HG02623 (cell line): ENCODE measurements at regions not wholly inside any gene's neighbourhood (a gene's known extent, or its start where the extent isn't known, plus 50 kb on each side); places are given as distances from the start of the nearest gene placed in this dataset.

Source experiments
- ATAC-seq: cut with Tn5 transposase; IDR thresholded peaks from one replicate; pipeline ENCODE4 v1.9.1; 2021; ENCODE audit warnings: moderate library complexity; ENCODE audit not compliant: unreplicated experiment

GRCh38 chr17:77001487-77001886 is 133.3 kb downstream of the MGAT5B start:
- no peak for ATAC-seq

- no peak for ATAC-seq
These were observed 134.2 kb downstream of the MGAT5B start for GRCh38 chr17:77002103-77003045.

GRCh38 chr17:77003699-77004098 is 135.5 kb downstream of the MGAT5B start:
- no peak for ATAC-seq

- ATAC-seq: no peak
These were observed 133.7 kb upstream of the SEC14L1 start for GRCh38 chr17:77006971-77007649.

- no peak for ATAC-seq
These were observed 130.9 kb upstream of the SEC14L1 start for GRCh38 chr17:77009877-77010276.

- ATAC-seq: no peak
These were observed 130.1 kb upstream of the SEC14L1 start for GRCh38 chr17:77010667-77011066.

- ATAC-seq: no peak
These were observed 129.4 kb upstream of the SEC14L1 start for GRCh38 chr17:77011173-77012011.

GRCh38 chr17:77018504-77018903 is 122.3 kb upstream of the SEC14L1 start:
- no peak for ATAC-seq

- ATAC-seq: no peak
These were observed 120.8 kb upstream of the SEC14L1 start for GRCh38 chr17:77019893-77020379.

GRCh38 chr17:77020973-77021372 is 119.8 kb upstream of the SEC14L1 start:
- ATAC-seq: no peak

GRCh38 chr17:77022766-77023165 is 118.0 kb upstream of the SEC14L1 start:
- no peak for ATAC-seq

- no peak for ATAC-seq
These were observed 115.0 kb upstream of the SEC14L1 start for GRCh38 chr17:77025781-77026180.

GRCh38 chr17:77027271-77027889 is 113.4 kb upstream of the SEC14L1 start:
- no peak for ATAC-seq

GRCh38 chr17:77028900-77029299 is 111.9 kb upstream of the SEC14L1 start:
- no peak for ATAC-seq

- no peak for ATAC-seq
These were observed 107.8 kb upstream of the SEC14L1 start for GRCh38 chr17:77032929-77033328.

GRCh38 chr17:77033892-77034404 is 106.8 kb upstream of the SEC14L1 start:
- ATAC-seq: no peak

- no peak for ATAC-seq
These were observed 105.9 kb upstream of the SEC14L1 start for GRCh38 chr17:77034677-77035424.

- no peak for ATAC-seq
These were observed 105.2 kb upstream of the SEC14L1 start for GRCh38 chr17:77035526-77035925.

- no peak for ATAC-seq
These were observed 104.5 kb upstream of the SEC14L1 start for GRCh38 chr17:77036136-77036840.
